Activated CD4-positive, alpha-beta T cell treated with anti-CD3 and anti-CD28 coated beads for 1 hour (primary cell): ENCODE measurements at regions not wholly inside any gene's neighbourhood (a gene's known extent, or its start where the extent isn't known, plus 50 kb on each side); places are given as distances from the start of the nearest gene placed in this dataset.
"Not testable (repeated sequence)": the region's sequence is repeated elsewhere in the genome, so short reads cannot be mapped to it uniquely, and the experiment has no call there.

Source experiments
- DNase-seq: peaks from one replicate; pipeline ENCODE4 v3.0.0-alpha.2; 2020

- DNase-seq = no peak
Observed at GRCh38 chr6:130611366-130611765, 215.8 kb upstream of the SMLR1 start.

DNA sequence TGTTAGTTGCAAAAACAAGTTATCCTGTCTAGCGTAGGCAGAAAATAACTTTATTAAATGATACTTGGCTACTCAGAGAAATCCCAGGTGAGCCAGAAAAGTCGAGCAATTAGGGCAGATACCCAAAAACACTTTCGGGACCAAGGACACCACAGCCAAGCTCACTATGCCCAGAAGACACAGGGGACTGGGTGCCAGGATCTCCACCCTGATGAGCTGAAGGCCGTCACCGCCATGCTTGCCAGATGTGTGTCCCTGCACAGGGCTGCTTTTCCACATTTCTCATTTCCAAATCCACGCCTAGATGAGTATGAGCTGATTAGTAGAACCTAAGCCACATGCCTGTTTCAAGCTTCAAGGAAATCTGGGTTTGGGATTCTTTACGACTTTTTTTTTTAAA lies 214.0 kb upstream of the SMLR1 start:
- DNase-seq = no peak

- no peak for DNase-seq
Observed at GRCh38 chr6:130615816-130616215, 211.4 kb upstream of the SMLR1 start.

GRCh38 chr6:130617658-130618057 lies 209.5 kb upstream of the SMLR1 start:
- no peak for DNase-seq

DNA sequence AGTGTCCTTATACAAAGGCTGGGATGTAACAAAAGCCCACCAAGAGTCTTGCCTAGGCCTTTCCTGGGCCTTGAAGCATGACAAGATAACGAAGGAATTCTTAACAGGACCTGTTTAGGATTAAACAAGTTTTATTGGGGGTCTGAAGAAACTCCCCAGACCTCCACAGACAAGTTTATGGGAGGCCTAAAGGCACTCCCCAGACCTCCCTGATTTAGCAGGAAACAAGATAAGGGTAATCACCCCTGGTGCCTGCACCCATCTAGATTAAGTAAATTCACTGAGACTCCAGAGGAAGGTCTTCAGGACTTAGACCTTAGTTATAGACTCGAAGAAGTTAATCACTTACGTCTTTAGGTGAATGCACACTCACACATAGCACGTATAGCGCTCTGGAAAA lies 208.4 kb upstream of the SMLR1 start:
- DNase-seq = not testable (repeated sequence)

DNA sequence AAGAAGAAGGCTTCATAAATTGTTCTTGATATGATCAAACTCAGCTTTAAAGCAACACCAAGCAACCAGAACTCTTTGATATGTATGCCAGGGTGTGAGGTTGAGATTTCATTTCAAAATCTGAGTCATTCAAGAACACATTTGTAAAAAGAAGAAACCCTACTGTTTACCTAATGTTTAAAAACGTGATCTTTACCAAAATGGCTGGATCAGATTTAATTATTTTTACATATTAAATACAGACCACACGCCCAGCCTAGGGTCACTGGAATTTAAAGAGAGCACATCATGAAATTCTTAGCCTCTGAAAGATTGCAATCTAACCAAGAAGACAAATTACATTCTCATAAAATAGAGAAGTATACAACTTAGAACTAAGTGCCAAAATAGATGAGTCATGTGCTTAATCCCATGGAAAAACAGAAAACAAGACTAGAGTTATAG lies 206.8 kb upstream of the SMLR1 start:
- DNase-seq = no peak

GRCh38 chr6:130622142-130622541 lies 205.1 kb upstream of the SMLR1 start:
- no peak for DNase-seq

- no peak for DNase-seq
Observed at GRCh38 chr6:130624046-130624445, 203.2 kb upstream of the SMLR1 start.

- no peak for DNase-seq
Observed at GRCh38 chr6:130625825-130626527, 201.2 kb upstream of the SMLR1 start.

GRCh38 chr6:130628862-130629261 lies 198.3 kb upstream of the SMLR1 start:
- DNase-seq = no peak

DNA sequence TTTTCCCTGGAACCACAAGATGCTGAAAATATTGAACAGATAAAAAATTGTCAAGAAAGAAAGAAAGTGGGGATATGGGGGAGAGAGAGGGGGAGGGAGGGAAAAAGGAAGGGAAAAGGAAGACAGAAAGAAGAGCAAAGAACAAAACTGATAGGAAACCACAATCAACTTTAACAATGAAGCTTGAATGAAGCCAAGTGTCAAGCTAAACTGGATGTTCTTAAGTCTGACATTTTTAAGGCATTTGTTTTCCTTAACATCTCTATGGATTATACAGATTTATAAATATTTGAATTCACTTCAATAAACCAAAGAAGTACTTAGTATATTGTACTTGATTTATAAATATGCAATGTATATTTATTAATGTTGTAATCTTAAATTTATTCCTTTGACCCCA lies 197.6 kb upstream of the SMLR1 start:
- no peak for DNase-seq

- no peak for DNase-seq
Observed at GRCh38 chr6:130632277-130632676, 194.9 kb upstream of the SMLR1 start.

- no peak for DNase-seq
Observed at GRCh38 chr6:130632897-130633296, 194.3 kb upstream of the SMLR1 start.

- DNase-seq = no peak
Observed at GRCh38 chr6:130643361-130643760, 183.8 kb upstream of the SMLR1 start.

DNA sequence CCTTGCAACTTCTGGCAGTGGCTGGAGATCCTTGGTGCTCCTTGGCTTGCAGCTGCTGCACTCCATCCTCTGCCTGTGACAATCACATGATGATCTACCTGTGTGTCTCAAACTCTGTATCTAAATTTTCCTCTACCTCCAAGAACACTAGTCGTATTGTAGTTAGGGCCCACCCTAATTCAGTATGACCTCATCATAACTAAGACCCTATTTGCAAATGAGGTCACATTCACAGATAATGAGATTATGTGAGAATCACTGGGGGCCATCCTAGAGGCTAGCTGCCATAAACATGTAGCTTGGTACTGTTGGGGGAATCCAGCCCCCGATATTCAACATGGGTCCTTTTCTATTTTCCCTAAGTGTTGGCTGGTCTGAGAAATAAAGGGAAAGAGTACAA lies 183.0 kb upstream of the SMLR1 start:
- DNase-seq = no peak

DNA sequence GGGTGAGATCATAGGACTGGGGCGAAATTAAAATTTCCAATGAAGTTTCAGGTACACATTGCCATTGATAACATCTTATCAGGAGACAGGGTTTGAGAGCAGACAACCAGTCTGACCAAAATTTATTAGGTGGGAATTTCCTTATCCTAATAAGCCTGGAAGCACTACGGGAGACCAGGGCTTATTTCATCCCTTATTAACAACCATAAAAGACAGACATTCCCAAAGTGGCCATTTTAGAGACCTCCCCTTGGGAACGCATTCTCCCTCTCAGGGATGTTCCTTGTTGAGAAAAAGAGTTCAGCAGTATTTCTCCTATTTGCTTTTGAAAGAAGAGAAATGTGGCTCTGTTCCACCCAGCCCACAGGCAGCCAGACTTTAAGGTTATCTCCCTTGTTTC lies 182.4 kb upstream of the SMLR1 start:
- DNase-seq = not testable (repeated sequence)

DNA sequence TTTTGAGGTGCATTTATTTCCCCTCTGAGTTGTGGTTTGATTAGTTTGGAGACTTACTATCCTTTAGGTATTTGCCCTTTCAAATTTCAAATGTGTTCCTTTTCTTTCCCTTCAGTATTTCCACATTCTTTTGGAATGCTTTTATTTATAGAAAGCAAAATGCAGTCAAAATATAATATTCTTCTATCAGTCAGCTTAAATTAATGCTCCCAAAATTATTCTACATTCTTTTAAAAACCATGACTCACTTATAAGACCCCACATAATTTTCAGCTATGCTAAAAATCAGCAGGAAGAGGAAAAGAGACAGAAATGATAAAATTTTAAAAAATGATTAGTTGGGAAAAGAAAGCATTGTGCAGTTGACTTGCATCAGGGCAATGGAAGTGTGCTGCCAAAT lies 180.0 kb upstream of the SMLR1 start:
- DNase-seq = no peak

DNA sequence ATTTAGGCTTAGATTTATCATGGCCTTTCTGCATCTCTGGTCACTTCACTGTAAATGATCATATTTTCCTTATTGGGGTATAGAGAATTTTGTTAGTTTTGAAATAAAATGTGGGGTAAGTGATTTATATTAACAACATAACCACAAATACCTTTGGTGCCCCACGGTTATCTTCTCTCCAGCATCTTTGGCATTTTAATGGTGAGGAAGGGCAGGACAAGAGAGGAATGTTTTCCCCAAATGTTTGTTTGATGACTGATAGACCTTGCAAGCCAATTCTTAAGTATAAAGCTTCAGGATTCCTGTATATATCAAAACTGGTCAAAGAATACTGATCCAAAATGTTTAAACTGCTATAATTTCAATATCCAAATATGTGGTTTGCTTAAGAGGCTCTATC lies 171.6 kb upstream of the SMLR1 start:
- no peak for DNase-seq

DNA sequence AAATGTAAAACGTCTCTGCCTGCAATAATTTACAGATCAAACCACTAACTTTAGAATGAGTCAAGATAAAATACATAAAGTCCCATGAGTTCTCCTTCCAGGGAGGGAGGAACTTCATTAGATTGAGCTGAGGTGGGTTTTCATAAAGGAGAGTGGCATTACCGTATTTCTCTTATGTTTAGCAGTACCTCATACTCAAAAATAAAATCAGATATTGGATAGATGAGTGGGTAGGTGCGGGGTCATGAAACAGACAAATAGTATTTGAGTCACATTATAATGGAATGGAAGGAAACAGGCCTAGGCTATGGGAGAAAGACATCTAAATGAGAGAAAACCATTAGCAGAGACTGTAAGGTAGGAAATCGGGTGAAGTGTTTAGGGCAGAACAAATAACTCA lies 166.1 kb upstream of the SMLR1 start:
- DNase-seq = no peak

GRCh38 chr6:130666786-130667185 lies 160.4 kb upstream of the SMLR1 start:
- DNase-seq = no peak

- DNase-seq = no peak
Observed at GRCh38 chr6:130670142-130670541, 157.1 kb upstream of the SMLR1 start.

GRCh38 chr6:130671119-130671518 lies 156.1 kb upstream of the SMLR1 start:
- no peak for DNase-seq

DNA sequence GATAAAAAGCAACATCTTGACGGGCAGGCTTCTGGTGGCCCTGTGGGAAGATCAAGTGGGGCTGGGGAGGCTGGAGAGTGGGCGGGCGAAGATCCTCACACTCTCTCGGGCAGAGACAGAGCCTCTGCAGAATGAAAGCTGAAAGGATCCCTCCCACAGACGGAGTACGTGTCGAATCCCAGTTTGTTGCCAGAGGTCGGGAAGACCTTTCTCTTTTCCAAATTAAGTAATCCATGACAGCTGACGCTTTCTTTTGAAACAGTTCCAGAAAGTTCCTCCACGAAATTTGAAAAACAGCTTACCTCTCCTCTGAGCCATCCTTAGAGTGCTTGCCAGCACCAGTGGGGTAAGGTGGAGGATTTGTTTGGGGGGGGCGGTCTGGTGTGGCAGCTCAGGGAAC lies 155.6 kb upstream of the SMLR1 start:
- no peak for DNase-seq

DNA sequence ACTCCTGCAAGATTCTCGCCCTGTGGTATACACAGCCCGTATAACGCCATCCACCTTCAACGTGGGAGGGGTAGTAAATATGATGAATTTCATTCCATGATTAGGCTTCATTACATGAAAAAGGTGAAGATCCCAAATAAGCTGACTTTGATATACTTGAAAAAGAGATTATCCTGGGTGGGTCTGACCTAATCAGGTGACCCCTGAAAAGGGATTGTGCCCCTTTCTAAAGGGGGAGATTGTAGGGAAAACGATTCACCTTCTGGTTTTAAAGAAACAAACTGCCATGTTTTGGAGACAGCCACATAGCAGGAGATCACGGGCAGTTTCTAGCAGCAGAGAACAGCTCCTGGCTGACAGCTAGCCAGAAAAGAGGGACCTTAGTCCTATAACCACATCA lies 155.1 kb upstream of the SMLR1 start:
- no peak for DNase-seq

DNA sequence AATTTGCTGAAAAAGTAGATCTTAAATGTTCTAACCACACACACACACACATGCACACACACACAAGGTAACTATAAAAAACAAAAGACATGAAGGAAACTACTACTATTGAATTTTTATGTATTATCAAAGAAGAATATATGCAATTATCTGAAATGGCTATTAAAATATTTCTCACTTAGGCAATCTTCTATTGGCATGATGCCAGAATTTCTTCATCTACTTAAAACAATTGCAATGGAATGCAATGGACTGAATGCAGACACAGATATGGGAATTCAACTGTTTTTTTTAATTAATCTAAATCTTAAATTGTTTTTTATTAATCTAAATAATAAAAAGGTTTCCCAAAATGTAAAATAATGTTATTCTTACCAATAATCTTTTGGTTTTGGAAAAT lies 152.6 kb upstream of the SMLR1 start:
- no peak for DNase-seq

GRCh38 chr6:130675072-130675471 lies 152.1 kb upstream of the SMLR1 start:
- no peak for DNase-seq
